GM23338 (cell line): ENCODE measurements at regions not wholly inside any gene's neighbourhood (a gene's known extent, or its start where the extent isn't known, plus 50 kb on each side); places are given as distances from the start of the nearest gene placed in this dataset.

ENCODE experiments used
- EZH2 ChIP-seq: fragments of 200-600 bp; sonication (generic); IDR thresholded peaks from one replicate; pipeline ENCODE4 v1.8.0; 2017; ENCODE audit warnings: antibody characterized with exemption, mild to moderate bottlenecking, low read depth; ENCODE audit not compliant: unreplicated experiment
- POLR2AphosphoS5 ChIP-seq: IDR thresholded peaks from 2 replicates; pipeline ENCODE4 v1.6.1; 2016; ENCODE audit warnings: antibody characterized with exemption, low read depth
- REST ChIP-seq: IDR thresholded peaks from one replicate; pipeline ENCODE4 v1.6.1; 2018; ENCODE audit warnings: antibody characterized with exemption; ENCODE audit not compliant: unreplicated experiment
- TF ChIP-seq, protein P1 (sequence below): fragments of 250-450 bp; sonication (Bioruptor Pico); IDR thresholded peaks from 2 replicates; pipeline ENCODE4 v1.5.0; 2020; ENCODE audit warnings: mild to moderate bottlenecking, moderate library complexity
- TF ChIP-seq, protein P2 (sequence below): IDR thresholded peaks from 2 replicates; pipeline ENCODE4 v1.6.1; 2016; ENCODE audit warnings: antibody characterized with exemption

DNA sequence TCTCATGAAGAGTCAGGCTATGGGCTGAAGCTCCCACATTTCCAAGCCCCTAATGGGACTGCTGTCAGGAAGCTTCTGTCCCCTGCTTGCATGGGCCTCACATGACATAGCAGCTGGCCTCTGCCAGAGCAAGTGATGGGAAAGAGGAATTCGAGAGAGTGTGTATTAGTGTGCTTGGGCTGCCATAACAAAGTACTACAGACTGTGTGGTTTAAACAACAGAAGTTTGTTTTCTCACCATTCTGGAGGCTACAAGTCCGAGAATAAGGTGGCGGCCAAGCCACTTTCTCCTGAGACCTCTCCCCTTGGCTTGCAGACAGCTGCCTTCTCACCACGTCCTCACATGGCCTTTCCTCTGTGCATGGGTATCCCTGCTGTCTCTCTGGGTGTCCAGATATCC lies 274.4 kb downstream of the NUAK1 start (continued):
- TF ChIP-seq, protein P1, sequence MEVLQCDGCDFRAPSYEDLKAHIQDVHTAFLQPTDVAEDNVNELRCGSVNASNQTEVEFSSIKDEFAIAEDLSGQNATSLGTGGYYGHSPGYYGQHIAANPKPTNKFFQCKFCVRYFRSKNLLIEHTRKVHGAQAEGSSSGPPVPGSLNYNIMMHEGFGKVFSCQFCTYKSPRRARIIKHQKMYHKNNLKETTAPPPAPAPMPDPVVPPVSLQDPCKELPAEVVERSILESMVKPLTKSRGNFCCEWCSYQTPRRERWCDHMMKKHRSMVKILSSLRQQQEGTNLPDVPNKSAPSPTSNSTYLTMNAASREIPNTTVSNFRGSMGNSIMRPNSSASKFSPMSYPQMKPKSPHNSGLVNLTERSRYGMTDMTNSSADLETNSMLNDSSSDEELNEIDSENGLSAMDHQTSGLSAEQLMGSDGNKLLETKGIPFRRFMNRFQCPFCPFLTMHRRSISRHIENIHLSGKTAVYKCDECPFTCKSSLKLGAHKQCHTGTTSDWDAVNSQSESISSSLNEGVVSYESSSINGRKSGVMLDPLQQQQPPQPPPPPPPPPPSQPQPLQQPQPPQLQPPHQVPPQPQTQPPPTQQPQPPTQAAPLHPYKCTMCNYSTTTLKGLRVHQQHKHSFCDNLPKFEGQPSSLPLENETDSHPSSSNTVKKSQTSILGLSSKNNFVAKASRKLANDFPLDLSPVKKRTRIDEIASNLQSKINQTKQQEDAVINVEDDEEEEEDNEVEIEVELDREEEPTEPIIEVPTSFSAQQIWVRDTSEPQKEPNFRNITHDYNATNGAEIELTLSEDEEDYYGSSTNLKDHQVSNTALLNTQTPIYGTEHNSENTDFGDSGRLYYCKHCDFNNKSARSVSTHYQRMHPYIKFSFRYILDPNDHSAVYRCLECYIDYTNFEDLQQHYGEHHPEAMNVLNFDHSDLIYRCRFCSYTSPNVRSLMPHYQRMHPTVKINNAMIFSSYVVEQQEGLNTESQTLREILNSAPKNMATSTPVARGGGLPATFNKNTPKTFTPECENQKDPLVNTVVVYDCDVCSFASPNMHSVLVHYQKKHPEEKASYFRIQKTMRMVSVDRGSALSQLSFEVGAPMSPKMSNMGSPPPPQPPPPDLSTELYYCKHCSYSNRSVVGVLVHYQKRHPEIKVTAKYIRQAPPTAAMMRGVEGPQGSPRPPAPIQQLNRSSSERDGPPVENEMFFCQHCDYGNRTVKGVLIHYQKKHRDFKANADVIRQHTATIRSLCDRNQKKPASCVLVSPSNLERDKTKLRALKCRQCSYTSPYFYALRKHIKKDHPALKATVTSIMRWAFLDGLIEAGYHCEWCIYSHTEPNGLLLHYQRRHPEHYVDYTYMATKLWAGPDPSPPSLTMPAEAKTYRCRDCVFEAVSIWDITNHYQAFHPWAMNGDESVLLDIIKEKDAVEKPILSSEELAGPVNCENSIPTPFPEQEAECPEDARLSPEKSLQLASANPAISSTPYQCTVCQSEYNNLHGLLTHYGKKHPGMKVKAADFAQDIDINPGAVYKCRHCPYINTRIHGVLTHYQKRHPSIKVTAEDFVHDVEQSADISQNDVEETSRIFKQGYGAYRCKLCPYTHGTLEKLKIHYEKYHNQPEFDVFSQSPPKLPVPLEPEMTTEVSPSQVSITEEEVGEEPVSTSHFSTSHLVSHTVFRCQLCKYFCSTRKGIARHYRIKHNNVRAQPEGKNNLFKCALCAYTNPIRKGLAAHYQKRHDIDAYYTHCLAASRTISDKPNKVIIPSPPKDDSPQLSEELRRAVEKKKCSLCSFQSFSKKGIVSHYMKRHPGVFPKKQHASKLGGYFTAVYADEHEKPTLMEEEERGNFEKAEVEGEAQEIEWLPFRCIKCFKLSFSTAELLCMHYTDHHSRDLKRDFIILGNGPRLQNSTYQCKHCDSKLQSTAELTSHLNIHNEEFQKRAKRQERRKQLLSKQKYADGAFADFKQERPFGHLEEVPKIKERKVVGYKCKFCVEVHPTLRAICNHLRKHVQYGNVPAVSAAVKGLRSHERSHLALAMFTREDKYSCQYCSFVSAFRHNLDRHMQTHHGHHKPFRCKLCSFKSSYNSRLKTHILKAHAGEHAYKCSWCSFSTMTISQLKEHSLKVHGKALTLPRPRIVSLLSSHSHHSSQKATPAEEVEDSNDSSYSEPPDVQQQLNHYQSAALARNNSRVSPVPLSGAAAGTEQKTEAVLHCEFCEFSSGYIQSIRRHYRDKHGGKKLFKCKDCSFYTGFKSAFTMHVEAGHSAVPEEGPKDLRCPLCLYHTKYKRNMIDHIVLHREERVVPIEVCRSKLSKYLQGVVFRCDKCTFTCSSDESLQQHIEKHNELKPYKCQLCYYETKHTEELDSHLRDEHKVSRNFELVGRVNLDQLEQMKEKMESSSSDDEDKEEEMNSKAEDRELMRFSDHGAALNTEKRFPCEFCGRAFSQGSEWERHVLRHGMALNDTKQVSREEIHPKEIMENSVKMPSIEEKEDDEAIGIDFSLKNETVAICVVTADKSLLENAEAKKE (CRISPR knock-in tag) = no peak
- TF ChIP-seq POLR2AphosphoS5 = no peak
- no peak for TF ChIP-seq EZH2
- TF ChIP-seq, protein P2, sequence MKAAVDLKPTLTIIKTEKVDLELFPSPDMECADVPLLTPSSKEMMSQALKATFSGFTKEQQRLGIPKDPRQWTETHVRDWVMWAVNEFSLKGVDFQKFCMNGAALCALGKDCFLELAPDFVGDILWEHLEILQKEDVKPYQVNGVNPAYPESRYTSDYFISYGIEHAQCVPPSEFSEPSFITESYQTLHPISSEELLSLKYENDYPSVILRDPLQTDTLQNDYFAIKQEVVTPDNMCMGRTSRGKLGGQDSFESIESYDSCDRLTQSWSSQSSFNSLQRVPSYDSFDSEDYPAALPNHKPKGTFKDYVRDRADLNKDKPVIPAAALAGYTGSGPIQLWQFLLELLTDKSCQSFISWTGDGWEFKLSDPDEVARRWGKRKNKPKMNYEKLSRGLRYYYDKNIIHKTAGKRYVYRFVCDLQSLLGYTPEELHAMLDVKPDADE = no peak
- TF ChIP-seq REST = no peak
